GM18909 (cell line): ENCODE measurements at regions not wholly inside any gene's neighbourhood (a gene's known extent, or its start where the extent isn't known, plus 50 kb on each side); places are given as distances from the start of the nearest gene placed in this dataset.

ENCODE experiments used
- ATAC-seq: cut with Tn5 transposase; IDR thresholded peaks from one replicate; pipeline ENCODE4 v1.9.1; 2021; ENCODE audit warnings: mild to moderate bottlenecking; ENCODE audit not compliant: unreplicated experiment, poor library complexity

GRCh38 chr9:26426551-26427131, 466.0 kb downstream of the CAAP1 start:
- ATAC-seq, result no peak

DNA sequence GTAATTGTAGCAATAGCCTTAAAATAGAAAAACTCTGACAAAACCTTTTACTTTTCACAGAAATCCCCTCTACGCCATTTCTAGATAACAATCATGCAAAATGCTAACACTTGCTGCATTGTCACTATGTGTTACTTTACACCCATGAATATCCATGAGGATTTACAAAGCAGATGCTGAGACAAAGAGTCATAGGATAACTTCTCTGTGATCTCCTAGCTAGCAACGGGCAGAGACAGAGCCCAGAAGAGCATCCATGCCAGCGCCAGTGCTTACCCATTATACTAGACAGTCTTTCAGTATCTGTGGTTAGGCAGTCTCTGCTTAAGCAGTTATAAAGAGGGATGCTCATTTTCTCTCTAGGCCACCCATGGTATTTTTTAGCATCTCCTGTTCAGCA, 474.1 kb downstream of the CAAP1 start:
- ATAC-seq, result no peak

- ATAC-seq, result no peak
Measured at GRCh38 chr9:26415528-26415927, 477.1 kb downstream of the CAAP1 start.

- no peak for ATAC-seq
Measured at GRCh38 chr9:26413611-26414010, 479.0 kb downstream of the CAAP1 start.

GRCh38 chr9:26412446-26412845, 480.2 kb downstream of the CAAP1 start:
- no peak for ATAC-seq

- no peak for ATAC-seq
Measured at GRCh38 chr9:26406676-26407075, 485.9 kb downstream of the CAAP1 start.

DNA sequence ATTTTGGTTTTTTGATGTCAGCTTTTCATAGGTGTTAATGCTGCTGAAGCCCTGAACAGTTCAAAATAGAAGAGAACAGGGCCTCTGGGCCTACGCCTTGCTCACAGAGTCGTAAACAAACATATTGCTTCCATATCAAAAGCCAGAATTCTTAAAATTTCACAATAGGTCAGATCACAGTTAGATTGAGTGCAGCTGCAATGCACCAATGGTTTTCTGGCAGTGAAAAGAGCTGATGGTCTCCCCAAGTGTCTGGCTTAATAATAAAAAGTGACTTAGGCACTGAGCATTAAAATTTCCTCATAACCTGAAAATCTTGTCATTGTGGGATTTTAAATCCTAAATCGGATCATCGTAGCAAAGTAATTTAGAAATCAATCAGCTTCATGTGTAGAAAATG, 493.0 kb downstream of the CAAP1 start:
- no peak for ATAC-seq

GRCh38 chr9:26394025-26394424, 498.6 kb downstream of the CAAP1 start:
- no peak for ATAC-seq

GRCh38 chr9:26392639-26393038, 500.0 kb downstream of the CAAP1 start:
- no peak for ATAC-seq

DNA sequence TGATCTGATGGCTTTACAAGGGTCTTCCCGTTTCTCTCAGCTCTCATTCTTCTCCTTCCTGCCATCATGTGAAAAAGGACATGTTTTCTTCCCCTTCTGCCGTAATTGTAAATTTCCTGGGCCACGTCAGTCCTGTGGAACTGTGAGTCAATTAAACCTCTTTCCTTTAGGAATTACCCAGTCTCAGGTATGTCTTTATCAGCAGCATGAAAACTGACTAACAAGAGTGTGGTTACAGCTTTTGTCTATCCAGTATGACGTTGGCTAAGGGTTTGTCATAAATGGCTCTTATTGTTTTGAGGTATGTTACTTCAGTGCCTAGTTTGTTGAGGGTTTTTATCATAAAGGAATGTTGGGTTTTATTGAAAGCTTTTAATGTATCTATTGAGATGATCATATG, 501.6 kb downstream of the CAAP1 start:
- ATAC-seq, result no peak

GRCh38 chr9:26375448-26375847, 517.2 kb downstream of the CAAP1 start:
- ATAC-seq, result no peak

GRCh38 chr9:26373616-26374015, 519.0 kb downstream of the CAAP1 start:
- no peak for ATAC-seq

- ATAC-seq, result no peak
Measured at GRCh38 chr9:26371236-26371635, 521.4 kb downstream of the CAAP1 start.

DNA sequence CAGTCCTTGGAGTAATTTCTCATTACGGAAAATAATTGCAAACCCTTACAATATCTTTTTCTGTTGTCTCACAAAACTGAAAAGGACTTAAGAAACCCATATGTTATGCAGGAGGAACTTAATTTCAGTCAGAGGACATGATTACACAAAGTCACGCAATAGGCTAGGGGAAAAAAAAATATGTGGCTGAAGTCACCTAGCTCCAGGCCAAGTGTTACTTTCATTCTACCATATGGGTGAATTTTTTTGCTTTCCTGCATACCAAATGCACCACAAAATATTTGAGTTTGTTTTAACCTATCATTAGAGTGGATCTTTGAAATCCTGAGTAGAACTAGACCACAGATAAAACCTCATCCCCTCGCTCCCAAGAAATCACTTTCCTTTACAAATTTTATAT, 523.5 kb downstream of the CAAP1 start:
- no peak for ATAC-seq

- ATAC-seq, result no peak
Measured at GRCh38 chr9:26368241-26368640, 524.4 kb downstream of the CAAP1 start.

- ATAC-seq, result no peak
Measured at GRCh38 chr9:26361010-26361409, 531.6 kb downstream of the CAAP1 start.

DNA sequence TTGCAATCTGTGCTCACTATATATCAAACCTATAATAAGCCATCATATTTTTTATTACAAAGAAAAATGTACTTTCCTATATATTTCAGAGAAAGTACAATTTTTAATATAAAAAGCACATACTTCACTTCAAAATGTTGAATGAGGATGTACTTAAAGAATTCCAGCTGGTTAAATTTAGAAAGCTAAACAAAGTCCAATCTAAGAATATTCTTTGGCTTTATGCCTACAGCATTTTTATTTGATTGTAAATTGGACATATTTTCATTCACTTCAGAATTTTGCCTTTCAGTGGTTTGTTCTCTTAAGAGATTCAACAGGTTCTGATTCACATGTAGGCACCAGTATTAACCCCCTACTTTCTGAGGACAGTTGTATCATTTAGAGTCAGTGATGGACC, 533.8 kb downstream of the CAAP1 start:
- no peak for ATAC-seq

GRCh38 chr9:26357803-26358344, 534.7 kb downstream of the CAAP1 start:
- no peak for ATAC-seq

DNA sequence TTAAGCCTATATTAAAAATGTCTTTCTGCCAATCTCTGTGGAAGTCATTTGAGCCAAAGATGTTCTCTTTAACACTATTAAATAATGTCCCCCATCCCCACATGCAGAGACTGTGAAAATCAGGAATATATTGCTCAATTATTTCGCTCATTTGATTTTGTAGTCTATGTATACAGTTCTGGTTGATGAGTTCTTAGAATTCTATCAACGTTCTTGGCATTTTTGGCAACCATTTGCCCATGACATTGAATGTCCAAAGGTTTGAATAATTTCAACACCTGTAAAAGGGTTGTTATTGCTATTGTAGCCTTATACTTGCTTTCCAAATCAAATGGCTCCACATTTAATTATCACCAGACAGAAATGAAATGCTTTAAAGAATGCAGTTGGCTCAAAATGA, 536.1 kb downstream of the CAAP1 start:
- ATAC-seq, result no peak

- no peak for ATAC-seq
Measured at GRCh38 chr9:26346942-26347477, 545.6 kb downstream of the CAAP1 start.

GRCh38 chr9:26341545-26341944, 551.1 kb downstream of the CAAP1 start:
- no peak for ATAC-seq

DNA sequence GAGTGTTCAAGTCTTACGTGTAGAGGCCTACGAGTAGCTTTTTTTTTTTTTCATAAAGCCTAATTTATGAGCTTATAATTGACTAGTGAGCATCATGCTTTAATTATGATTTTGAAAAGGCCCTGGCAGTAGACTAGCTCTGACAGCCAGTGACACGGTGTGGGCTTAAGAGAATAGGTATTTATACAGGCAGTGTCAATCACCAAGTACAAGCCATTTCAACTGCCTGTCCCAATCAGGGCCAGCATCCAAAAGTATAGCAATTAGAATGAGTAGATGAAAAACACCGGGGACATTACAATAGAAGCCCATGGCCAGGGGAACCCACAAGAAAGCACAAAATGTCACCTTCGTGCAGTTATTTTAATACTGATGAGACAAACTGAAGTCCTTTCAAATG, 552.8 kb downstream of the CAAP1 start:
- no peak for ATAC-seq
